GM18868 (cell line): ENCODE measurements at regions not wholly inside any gene's neighbourhood (a gene's known extent, or its start where the extent isn't known, plus 50 kb on each side); places are given as distances from the start of the nearest gene placed in this dataset.
"Not testable (repeated sequence)": the region's sequence is repeated elsewhere in the genome, so short reads cannot be mapped to it uniquely, and the experiment has no call there.

Source experiments
- ATAC-seq: cut with Tn5 transposase; IDR thresholded peaks from one replicate; pipeline ENCODE4 v1.9.1; 2021; ENCODE audit warnings: mild to moderate bottlenecking, moderate library complexity; ENCODE audit not compliant: unreplicated experiment

DNA sequence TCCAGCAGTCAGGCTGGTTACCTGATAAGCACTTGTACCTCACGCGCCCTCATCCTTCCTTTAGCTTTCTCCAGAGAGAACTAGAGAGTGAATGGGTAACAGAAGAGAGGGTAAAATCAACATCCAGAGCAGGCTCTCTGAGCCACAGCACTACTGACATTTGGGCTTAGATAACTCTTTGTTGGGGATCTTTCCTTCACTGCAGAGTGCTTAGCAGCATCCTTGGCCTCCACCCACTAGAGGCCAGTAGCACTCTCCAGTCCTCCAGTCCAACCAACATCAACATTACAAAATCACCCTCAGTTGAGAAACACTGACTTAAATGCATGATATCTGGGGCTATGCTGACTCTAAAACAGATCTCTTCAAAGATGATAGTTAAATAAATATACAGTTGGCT is 220.7 kb downstream of the TACR3 start:
- no peak for ATAC-seq

DNA sequence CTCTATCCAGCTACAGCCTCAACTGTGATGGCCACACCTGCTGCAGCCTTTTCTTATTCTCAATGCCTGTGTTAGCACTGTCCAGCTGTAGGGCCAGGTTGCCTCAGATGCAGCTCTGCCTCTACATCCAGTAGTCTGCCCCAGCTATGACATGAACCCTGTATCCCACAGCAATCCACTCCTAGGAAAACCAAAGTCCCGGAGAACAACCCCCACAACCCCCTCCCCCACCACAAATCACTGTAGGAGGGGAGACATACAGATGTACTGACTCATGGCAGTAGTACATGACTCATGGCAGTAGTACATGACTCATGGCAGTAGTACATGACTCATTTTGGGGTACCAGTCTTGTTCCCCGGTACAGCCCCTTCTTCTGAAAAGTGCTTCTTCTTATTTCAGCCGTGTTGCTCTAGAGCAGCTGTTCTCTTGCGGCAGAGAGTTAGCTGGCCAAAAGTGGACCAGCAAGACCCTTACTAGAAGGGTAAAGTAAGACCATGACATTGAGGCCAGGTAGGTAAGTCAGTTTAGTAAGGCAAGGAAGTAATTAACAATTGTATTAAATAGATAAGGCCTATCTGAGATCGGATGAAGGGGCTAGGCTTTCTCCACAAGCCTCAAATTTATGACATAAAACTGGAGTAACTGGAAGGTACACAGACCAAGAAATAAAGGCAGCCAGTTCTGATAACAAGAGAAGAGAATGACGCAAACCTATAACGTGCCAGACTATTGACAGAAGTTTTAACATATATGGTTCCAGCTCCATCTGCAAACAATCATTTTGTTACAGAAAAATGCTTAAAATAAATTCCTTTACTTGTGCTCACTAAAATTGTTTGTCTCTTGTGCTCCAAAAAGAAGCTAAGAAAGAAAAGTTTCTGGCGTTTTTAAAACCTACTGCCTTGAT is 221.4 kb downstream of the TACR3 start:
- peak; percentile 87 for ATAC-seq

GRCh38 chr4:103497692-103498091 is 222.1 kb downstream of the TACR3 start:
- ATAC-seq = peak; percentile 49

DNA sequence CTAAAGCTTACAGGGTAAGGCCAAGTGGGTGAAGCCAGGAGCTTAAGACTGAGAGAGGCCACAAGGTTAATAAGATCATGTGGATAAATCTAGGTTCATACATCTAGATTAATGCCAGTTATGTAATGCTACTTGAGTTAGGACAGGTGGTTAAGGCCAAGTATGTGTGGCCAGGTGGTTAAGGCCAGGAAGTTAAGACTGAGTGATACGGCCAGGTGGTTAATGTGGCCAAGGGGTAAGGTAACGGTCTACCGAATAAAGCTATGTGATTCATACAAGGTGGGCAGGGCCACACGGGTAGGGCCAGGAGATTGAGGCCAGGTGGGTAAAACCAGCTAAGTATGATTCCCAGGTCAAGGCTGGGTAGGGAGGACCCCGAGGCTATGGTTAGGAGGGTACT is 223.0 kb downstream of the TACR3 start:
- peak; percentile 5 for ATAC-seq

- ATAC-seq = no peak
Observed at GRCh38 chr4:103493450-103494159, 226.2 kb downstream of the TACR3 start.

GRCh38 chr4:103485296-103485695 is 234.5 kb downstream of the TACR3 start:
- ATAC-seq = not testable (repeated sequence)

- ATAC-seq = no peak
Observed at GRCh38 chr4:103484521-103484920, 235.3 kb downstream of the TACR3 start.

GRCh38 chr4:103482893-103483292 is 236.9 kb downstream of the TACR3 start:
- no peak for ATAC-seq

DNA sequence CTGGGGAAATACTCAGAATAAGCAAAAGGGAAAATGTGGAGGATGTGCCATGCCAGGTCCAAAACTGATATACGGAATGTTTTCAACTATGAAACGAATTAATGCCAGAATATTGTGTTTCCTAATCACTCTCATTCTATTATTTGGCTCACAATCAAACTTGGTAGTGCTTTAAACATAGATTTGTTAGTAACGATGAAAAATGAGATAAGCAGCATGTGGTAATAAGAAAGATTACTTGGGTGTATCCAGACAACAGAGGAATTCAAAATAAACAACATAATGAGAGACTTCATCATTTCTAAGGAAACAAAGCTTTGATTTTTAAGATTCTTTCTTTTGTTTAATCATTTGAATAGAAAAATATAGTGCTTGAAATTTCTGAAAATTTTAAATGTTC is 237.3 kb downstream of the TACR3 start:
- no peak for ATAC-seq

DNA sequence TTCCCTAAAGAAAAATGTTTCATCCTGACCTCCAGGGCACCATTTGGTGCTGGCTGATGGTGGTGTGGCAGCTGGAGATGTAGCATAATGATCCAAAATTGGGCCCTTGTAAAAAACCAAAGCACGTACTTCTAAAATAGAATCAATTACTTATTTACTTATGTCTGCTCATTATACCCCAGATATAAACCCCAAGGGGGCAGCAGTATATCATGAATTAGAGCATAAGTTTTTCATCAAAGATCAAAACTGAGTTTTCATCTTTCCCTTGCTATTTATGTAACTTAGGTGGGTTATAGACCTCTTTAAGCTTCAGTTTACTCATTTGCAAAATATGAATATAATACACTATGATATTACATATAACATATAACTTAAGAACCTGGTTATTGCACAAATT is 241.1 kb downstream of the TACR3 start:
- ATAC-seq = peak; percentile 37

- no peak for ATAC-seq
Observed at GRCh38 chr4:103478210-103478609, 241.6 kb downstream of the TACR3 start.

DNA sequence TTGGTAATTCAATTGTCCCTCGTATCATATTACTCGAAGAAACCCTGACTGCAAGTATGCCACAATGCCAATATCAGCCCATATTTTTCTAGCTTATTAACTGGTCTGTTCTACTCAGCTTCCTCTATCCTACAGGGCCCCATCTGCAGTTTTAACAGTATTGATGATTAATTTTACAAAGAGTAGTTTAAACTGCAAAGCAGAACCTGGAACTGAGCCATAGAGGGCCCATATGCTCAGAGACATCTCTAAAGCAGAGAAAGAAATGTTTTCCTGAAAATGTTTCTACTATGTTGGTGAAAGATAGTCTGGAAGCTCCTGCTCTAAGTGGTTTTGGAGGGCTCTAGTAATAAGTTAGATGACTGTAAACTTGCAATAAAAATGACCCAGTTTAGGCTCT is 259.4 kb upstream of the CENPE start:
- ATAC-seq = no peak

- no peak for ATAC-seq
Observed at GRCh38 chr4:103451341-103451740, 253.2 kb upstream of the CENPE start.

DNA sequence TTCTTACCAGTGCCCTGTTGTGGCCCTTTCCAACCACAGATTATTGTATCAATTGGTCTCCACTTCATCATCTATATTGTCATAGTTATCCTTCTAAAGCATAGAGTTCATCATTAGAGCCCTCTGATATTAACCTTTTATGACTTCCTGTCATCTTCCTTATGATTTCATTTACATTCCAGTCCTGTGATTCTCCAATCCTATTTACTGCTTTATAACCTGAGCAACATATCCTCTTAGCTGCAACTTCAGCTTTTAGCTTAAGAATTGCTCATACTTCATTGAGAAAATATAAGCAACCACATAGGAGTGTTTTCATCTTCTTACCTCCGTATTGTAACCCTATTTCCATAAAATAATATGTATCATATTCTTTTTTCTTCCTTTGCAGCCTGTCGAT is 252.6 kb upstream of the CENPE start:
- ATAC-seq = no peak

DNA sequence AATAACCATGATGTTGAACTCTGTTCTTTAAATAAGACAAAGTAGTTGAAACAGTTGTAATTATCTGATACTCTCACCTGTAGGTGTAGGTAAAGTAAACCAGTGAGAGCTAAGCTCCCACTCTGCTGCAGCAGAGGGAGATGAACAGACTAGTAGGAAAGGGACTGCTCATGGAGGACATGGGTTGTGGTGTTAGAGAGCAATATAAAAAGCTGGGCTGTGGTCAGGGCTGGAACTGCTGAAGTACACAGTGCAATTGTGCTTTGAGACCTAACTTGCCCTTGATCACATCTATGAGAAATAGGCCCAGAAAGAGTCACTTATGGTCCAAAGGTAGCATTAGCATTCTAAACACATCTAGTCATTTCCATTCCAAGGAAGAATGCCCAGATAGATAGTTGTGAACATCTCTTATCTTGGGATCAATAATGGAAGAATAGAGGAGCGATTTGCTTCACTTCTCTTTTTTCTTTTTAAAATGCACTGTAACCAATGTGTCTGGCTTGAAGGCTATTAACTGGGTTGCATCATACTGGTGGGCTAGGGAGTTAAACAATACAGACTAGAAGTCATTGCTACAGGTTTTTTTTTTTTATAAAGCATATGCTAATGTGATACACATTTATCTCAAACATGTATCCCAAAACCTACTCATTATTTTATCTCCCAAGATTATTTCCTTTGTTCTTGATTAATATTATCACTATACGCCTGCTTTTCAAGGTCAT is 251.3 kb upstream of the CENPE start:
- no peak for ATAC-seq

GRCh38 chr4:103445377-103445776 is 247.2 kb upstream of the CENPE start:
- no peak for ATAC-seq

DNA sequence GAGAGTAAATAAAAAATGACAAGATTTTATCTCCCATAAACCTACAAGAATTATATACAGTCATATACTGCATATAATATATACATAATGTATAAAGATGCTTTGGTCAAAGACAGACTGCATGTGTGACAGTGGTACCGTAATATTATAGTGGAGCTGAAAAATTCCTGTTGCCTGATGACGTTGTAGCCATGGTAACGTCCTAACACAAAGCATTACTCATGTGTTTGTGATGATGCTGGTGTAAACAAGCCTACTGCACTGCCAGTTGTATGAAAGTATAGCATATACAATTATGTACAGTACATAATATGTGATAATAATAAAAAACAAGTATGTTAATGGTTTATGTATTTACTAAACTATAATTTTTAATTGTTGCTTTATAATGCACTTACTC is 245.2 kb upstream of the CENPE start:
- no peak for ATAC-seq

DNA sequence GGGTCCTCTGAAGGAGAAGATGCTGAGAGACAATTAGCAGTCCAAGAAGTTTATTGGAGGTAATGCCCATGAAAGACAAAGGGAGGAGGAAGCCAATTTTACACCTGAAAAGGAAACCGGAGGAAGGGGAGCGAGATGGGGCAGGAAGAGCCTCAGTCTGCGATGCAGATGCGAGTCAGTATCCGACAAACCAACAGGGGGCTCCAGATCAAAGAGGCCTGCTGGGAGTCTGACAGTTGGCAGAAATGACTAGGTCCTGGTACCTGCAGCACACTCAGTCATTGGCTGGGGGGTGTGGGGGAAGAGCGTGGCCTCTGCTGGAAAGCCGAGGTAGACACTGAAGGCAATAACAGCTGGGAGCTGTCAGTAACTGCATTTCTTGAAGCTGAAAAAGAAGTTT is 231.1 kb upstream of the CENPE start:
- peak; percentile 80 for ATAC-seq

GRCh38 chr4:103425406-103425805 is 227.3 kb upstream of the CENPE start:
- no peak for ATAC-seq

DNA sequence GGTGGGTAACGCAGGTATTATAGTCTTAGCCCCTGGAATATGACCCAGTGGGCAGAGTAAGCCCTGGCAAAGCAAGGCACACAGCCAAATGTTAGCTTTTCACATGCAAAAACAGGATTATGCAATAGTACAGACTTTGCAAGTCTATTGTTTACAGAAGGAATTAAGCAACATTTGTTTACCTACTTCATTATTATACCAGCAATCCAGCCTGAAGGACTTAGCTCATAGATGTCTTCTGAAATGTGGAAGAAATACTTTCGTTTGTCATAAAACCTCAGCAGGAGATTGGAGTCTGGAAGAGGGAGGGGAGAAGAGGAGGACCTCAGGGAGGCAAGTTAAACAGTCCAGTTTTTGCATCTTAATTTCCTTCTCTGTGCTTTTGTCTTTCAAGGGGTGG is 226.7 kb upstream of the CENPE start:
- ATAC-seq = no peak

DNA sequence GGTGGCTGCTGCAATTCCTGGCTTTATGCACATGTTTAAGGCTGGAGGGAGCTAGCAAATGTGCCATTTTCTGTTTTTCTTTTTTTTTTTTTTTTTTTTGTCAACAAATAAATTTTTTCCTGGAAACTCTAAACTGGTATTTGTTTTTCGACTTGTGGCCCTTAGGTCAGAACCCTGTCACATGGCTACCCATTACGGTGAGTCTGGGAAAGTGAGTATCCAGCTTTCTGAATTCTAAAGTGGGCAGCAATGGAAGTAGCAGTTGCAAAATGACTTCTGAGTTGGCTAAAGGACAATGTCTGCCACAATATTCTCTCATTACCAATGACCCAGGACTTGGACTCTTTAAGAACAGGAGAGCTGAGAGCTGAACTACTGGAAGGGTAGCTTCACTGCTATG is 225.1 kb upstream of the CENPE start:
- ATAC-seq = no peak
